GM12878 (cell line): ENCODE measurements at regions not wholly inside any gene's neighbourhood (a gene's known extent, or its start where the extent isn't known, plus 50 kb on each side); places are given as distances from the start of the nearest gene placed in this dataset.

Source experiments
- ATAC-seq: fragments of 200-7000 bp; cut with Tn5 transposase; 3 replicates; pipeline ENCODE4 v1.9.1; 2020; ENCODE audit warnings: mild to moderate bottlenecking, moderate library complexity
- BruUV-seq: library from RNA; stranded (reverse); fragments of 400-500 nt; replicated peaks from 2 replicates; lab custom pipeline; 2021; lab: Mats Ljungman, UMichigan
- CTCF ChIA-PET: fragments of 300-600 bp; sonication (Branson Sonifier 250); formaldehyde crosslinking; extraction: SDS; loops from one replicate; lab custom pipeline; 2021; ENCODE audit warnings: inconsistent platforms; lab: Yijun Ruan, JAX
- POLR2A ChIA-PET: fragments of 350-600 bp; formaldehyde crosslinking; extraction: SDS; loops from one replicate; lab custom pipeline; 2021; ENCODE audit warnings: inconsistent platforms; lab: Charles Lee
- RAD21 ChIA-PET: fragments of 300-600 bp; sonication (Branson Sonifier 250); formaldehyde crosslinking; loops from one replicate; lab custom pipeline; 2023; ENCODE audit warnings: antibody characterized with exemption; ENCODE audit not compliant: unreplicated experiment; lab: Charles Lee
- SMC1A ChIA-PET: fragments of 300-600 bp; sonication (Branson Sonifier 250); formaldehyde crosslinking; loops from one replicate; lab custom pipeline; 2023; ENCODE audit not compliant: unreplicated experiment, uncharacterized antibody; lab: Charles Lee
- DNase-seq: peaks from one replicate; pipeline ENCODE4 v3.0.0-alpha.2; 2011; ENCODE audit warnings: low read depth, low spot score
- FAIRE-seq: peaks from 3 replicates; lab custom pipeline; 2011; peaks lifted over from hg19 to GRCh38; lab: Jason Lieb, UNC
- H2AFZ ChIP-seq: 2 replicates; pipeline ENCODE4 v1.6.0; 2011; ENCODE audit warnings: low read depth, low read length, control low read depth; ENCODE audit not compliant: control insufficient read depth
- H3K27ac ChIP-seq: 2 replicates; pipeline ENCODE4 v1.5.1; 2011; ENCODE audit warnings: control low read depth; ENCODE audit not compliant: control insufficient read depth, insufficient read depth
- H3K27me3 ChIP-seq, 2 experiments: replicated peaks in 1 of 2; 2 replicates each; pipeline versions ENCODE4 v1.6.0 to v1.6.1; 2011; ENCODE audit warnings: low read length in 1 of 2; ENCODE audit not compliant: control insufficient read depth in 2 of 2, insufficient read depth in 2 of 2
- H3K36me3 ChIP-seq, 2 experiments: 2 replicates each; pipeline ENCODE4 v1.5.1; 2011; ENCODE audit warnings: low read length in 1 of 2; ENCODE audit not compliant: control insufficient read depth in 2 of 2, insufficient read depth in 2 of 2
- H3K4me1 ChIP-seq: 2 replicates; pipeline ENCODE4 v1.6.1; 2011; ENCODE audit warnings: mild to moderate bottlenecking, low read length, moderate library complexity, mixed read lengths; ENCODE audit not compliant: control insufficient read depth, insufficient read depth
- H3K4me2 ChIP-seq: 2 replicates; pipeline ENCODE4 v1.6.0; 2011; ENCODE audit warnings: control low read depth; ENCODE audit not compliant: control insufficient read depth, insufficient read depth
- H3K4me3 ChIP-seq: fragments of 200-600 bp; sonication (generic); 2 replicates; pipeline ENCODE4 v1.5.1; 2016
- H3K79me2 ChIP-seq: 2 replicates; pipeline ENCODE4 v1.6.0; 2011; ENCODE audit warnings: low read length; ENCODE audit not compliant: control insufficient read depth, insufficient read depth
- H3K9ac ChIP-seq: 2 replicates; pipeline ENCODE4 v1.8.0; 2011; ENCODE audit warnings: low read length, control low read depth, mixed read lengths; ENCODE audit not compliant: control insufficient read depth, insufficient read depth
- H3K9me3 ChIP-seq: replicated peaks from 3 replicates; pipeline ENCODE4 v1.5.1; 2011; ENCODE audit warnings: mild to moderate bottlenecking, low read length; ENCODE audit not compliant: control insufficient read depth, insufficient read depth
- H4K20me1 ChIP-seq: 2 replicates; pipeline ENCODE4 v1.6.0; 2011; ENCODE audit not compliant: control insufficient read depth, insufficient read depth
- BMI1 ChIP-seq: fragments of 450-650 bp; IDR thresholded peaks from 2 replicates; pipeline ENCODE4 v1.6.1; 2016; ENCODE audit warnings: mild to moderate bottlenecking, moderate library complexity, borderline replicate concordance
- CREB1 ChIP-seq: IDR thresholded peaks from 2 replicates; pipeline ENCODE4 v1.6.1; 2012; ENCODE audit warnings: low read depth, mild to moderate bottlenecking, inconsistent platforms
- HDAC2 ChIP-seq: fragments of 200-600 bp; sonication (generic); IDR thresholded peaks from 2 replicates; pipeline ENCODE4 v1.6.1; 2017
- KDM1A ChIP-seq: fragments of 200-600 bp; sonication (generic); IDR thresholded peaks from 2 replicates; pipeline ENCODE4 v1.6.1; 2016; ENCODE audit warnings: borderline replicate concordance
- KLF5 ChIP-seq: fragments of 450-650 bp; IDR thresholded peaks from 2 replicates; pipeline ENCODE4 v1.6.1; 2014; ENCODE audit warnings: mild to moderate bottlenecking; ENCODE audit not compliant: partially characterized antibody
- POU2F2 ChIP-seq: IDR thresholded peaks from 3 replicates; pipeline ENCODE4 v1.6.1; 2011; ENCODE audit warnings: low read depth, mild to moderate bottlenecking, low read length, borderline replicate concordance
- RB1 ChIP-seq: fragments of 450-650 bp; formaldehyde crosslinking; IDR thresholded peaks from 2 replicates; pipeline ENCODE4 v1.6.1; 2017; ENCODE audit warnings: mild to moderate bottlenecking, borderline replicate concordance
- SMAD1 ChIP-seq: fragments of 450-650 bp; IDR thresholded peaks from 2 replicates; pipeline ENCODE4 v1.6.1; 2018; ENCODE audit warnings: mild to moderate bottlenecking, low read depth; ENCODE audit not compliant: partially characterized antibody
- TCF12 ChIP-seq: IDR thresholded peaks from 2 replicates; pipeline ENCODE4 v1.6.1; 2011; ENCODE audit warnings: low read depth, mild to moderate bottlenecking, low read length
- WGBS: methylation state at CpG from one replicate; pipeline ENCODE4 v1.1.6; 2016; ENCODE audit warnings: low lambda C conversion rate; ENCODE audit not compliant: insufficient replicate concordance, insufficient coverage; ENCODE audit errors: missing lambda C conversion rate; 5-methylcytosine and 5-hydroxymethylcytosine counted together
- in situ Hi-C: fragments of 300-500 bp; cut with MboI; formaldehyde crosslinking; loops from 9 replicates; pipeline ENCODE4 v1.14.3; 2018; ENCODE audit warnings: mixed read lengths
- intact Hi-C: fragments of 100-400 bp; cut with micrococcal nuclease; formaldehyde crosslinking; loops from one replicate; pipeline ENCODE4 v1.14.2; 2022; ENCODE audit not compliant: unreplicated experiment
- TF ChIP-seq, protein P1 (sequence below): IDR thresholded peaks from 2 replicates; pipeline ENCODE4 v1.6.1; 2012; ENCODE audit warnings: low read depth, low read length, improper control_type of control experiment

DNA sequence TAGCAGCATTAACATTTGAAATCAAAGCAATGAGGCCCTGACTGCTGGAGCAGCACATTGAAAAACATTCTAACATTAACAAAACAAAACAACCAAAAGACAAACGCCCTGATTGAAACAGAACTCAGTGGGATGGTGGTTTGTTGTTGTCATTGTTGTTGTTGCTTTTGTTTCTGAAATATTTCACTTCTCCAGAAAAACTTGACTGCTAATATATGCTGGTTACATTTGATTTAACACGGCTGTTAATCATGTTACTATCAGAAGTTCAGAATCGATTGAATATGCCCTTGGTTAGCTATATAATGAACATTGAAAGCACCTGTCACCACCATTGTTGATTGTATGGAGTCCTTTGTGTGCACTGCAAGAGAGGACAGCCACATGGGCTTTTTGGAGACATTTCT, 790.4 kb upstream of the GALNTL6 start:
- CTCF ChIA-PET, result interaction anchor here (1.5 kb wide), 1 partner anchor 12 kb away, joined by 3 read pairs; no protein-coding TSS in a partner anchor
- intact Hi-C loops (no loop called here), in situ Hi-C loops (no loop called here)
- RAD21 ChIA-PET, result interaction anchor here (0.7 kb wide), 1 partner anchor 776 kb away, joined by 3 read pairs; no protein-coding TSS in a partner anchor
- Histone ChIP-seq H4K20me1 (no peaks in the 10 kb centered on the region), H3K9ac (no peak overlapping the region), H3K9me3 (no peaks in the 10 kb centered on the region), H3K27ac (no peak overlapping the region), H2AFZ (no peak overlapping the region), H3K4me2 (no peak overlapping the region), H3K4me3 (no peak overlapping the region), H3K36me3 (no peaks in the 10 kb centered on the region)
- SMC1A ChIA-PET, result no interaction called here
- POLR2A ChIA-PET, result no interaction called here
- no peak; the same call in 2 of the 3 replicates for ATAC-seq
- FAIRE-seq, result no peak
- TF ChIP-seq SMAD1 (no peak), TCF12 (no peak), POU2F2 (no peak)
- TF ChIP-seq, all 136 proteins: peak for 0
- Histone ChIP-seq H3K79me2 (no peaks in the 10 kb centered on the region), H3K27me3 (no peaks in the 10 kb centered on the region), H3K4me1 (no peaks in the 10 kb centered on the region)
- WGBS, result 15% methylated on average over 3 of the region's 3 CpGs
- BruUV-seq, result no TSS peak
- DNase-seq, result no peak

DNA sequence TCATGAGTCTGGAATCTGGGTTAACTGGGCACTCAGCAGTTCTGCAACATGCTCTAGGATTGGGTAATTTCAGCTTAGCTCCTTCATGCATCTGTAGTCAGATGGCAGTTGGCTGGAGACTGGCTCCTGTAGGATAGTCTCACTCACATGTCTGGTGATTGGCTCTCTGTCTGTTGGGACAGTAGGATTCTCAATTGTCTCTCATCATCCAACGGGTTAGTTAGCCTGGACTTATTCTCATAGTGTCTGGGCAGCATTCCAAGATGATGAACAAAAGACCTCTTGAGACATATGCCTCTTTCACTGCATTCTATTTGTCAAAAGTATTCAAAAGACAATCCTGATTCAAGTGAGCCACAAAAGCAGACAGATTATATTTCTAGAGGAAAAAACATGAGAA, 795.6 kb upstream of the GALNTL6 start:
- Histone ChIP-seq H3K4me1 (no peaks in the 10 kb centered on the region), H3K9ac (no peak overlapping the region), H3K27me3 (no peaks in the 10 kb centered on the region), H3K36me3 (no peaks in the 10 kb centered on the region), H4K20me1 (no peaks in the 10 kb centered on the region), H3K4me2 (no peak overlapping the region), H3K27ac (no peak overlapping the region), H2AFZ (no peak overlapping the region), H3K9me3 (no peaks in the 10 kb centered on the region), H3K79me2 (no peaks in the 10 kb centered on the region), H3K4me3 (no peak overlapping the region)
- DNase-seq (no peak), ATAC-seq (no peak), FAIRE-seq (no peak)
- ChIA-PET CTCF (no interaction called here), RAD21 (no interaction called here), POLR2A (interaction anchor here (1.1 kb wide), 1 partner anchor 9 kb away, joined by 3 read pairs; no protein-coding TSS in a partner anchor), SMC1A (interaction anchor here (1.1 kb wide), 1 partner anchor 15 kb away, joined by 4 read pairs; no protein-coding TSS in a partner anchor)
- TF ChIP-seq, protein P1, sequence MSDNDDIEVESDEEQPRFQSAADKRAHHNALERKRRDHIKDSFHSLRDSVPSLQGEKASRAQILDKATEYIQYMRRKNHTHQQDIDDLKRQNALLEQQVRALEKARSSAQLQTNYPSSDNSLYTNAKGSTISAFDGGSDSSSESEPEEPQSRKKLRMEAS, result no peak
- TF ChIP-seq RB1 (no peak), HDAC2 (no peak), CREB1 (no peak), KDM1A (no peak), KLF5 (no peak), BMI1 (no peak)
- in situ Hi-C loops (no loop called here), intact Hi-C loops (no loop called here)
- WGBS, result 0% methylated on average over 1 of the region's 1 CpG
- BruUV-seq, result no TSS peak
